ENCODE measurements at regions not wholly inside any gene's neighbourhood (a gene's known extent, or its start where the extent isn't known, plus 50 kb on each side); places are given as distances from the start of the nearest gene placed in this dataset.

GRCh38 chr12:124143726-124144125, 151.2 kb upstream of the RFLNA start:
- ATAC-seq: no peak
- TF ChIP-seq BACH2 (CRISPR knock-in tag; IDR thresholded peaks at IDR 0.05; ENCODE audit: borderline replicate concordance) (no peak), RARB (CRISPR knock-in tag; IDR thresholded peaks at IDR 0.05) (no peak), ZNF70 (CRISPR knock-in tag; IDR thresholded peaks at IDR 0.05) (no peak), SNAI2 (CRISPR knock-in tag; IDR thresholded peaks at IDR 0.05) (no peak), POU6F1 (CRISPR knock-in tag; IDR thresholded peaks at IDR 0.05; ENCODE audit: borderline replicate concordance, low read depth) (no peak)

- no peak for ATAC-seq
- no peak for TF ChIP-seq CSDC2 (CRISPR knock-in tag; IDR thresholded peaks at IDR 0.05)
- TF ChIP-seq TCF4 (CRISPR knock-in tag; IDR thresholded peaks at IDR 0.05; ENCODE audit: borderline replicate concordance): no peak
- TF ChIP-seq OSR1 (CRISPR knock-in tag; IDR thresholded peaks at IDR 0.05): no peak
- no peak for TF ChIP-seq CREB5 (CRISPR knock-in tag; IDR thresholded peaks at IDR 0.05; ENCODE audit: low read depth)
Measured at GRCh38 chr12:124144531-124145194, 150.2 kb upstream of the RFLNA start.

GRCh38 chr12:124147027-124147426, 147.9 kb upstream of the RFLNA start:
- no peak for TF ChIP-seq PPARA (CRISPR knock-in tag; IDR thresholded peaks at IDR 0.05; ENCODE audit: borderline replicate concordance)
- TF ChIP-seq ZNF70 (CRISPR knock-in tag; IDR thresholded peaks at IDR 0.05): no peak
- TF ChIP-seq CREB5 (CRISPR knock-in tag; IDR thresholded peaks at IDR 0.05; ENCODE audit: low read depth): no peak
- TF ChIP-seq ZC3H10 (CRISPR knock-in tag; IDR thresholded peaks at IDR 0.05): no peak
- TF ChIP-seq ARNTL (CRISPR knock-in tag; IDR thresholded peaks at IDR 0.05; ENCODE audit: borderline replicate concordance, low read depth): no peak
- TF ChIP-seq TOX (CRISPR knock-in tag; IDR thresholded peaks at IDR 0.05; ENCODE audit: borderline replicate concordance): no peak

GRCh38 chr12:124147575-124147974, 147.3 kb upstream of the RFLNA start:
- no peak for ATAC-seq
- TF ChIP-seq CSRNP3 (CRISPR knock-in tag; IDR thresholded peaks at IDR 0.05) (no peak), TCF4 (CRISPR knock-in tag; IDR thresholded peaks at IDR 0.05; ENCODE audit: borderline replicate concordance) (no peak), GLIS3 (CRISPR knock-in tag; IDR thresholded peaks at IDR 0.05) (no peak), RARB (CRISPR knock-in tag; IDR thresholded peaks at IDR 0.05) (no peak)

More at GRCh38 chr12:124147027-124147426, 147.9 kb upstream of the RFLNA start:
- ATAC-seq: no peak

GRCh38 chr12:124148481-124149273, 146.2 kb upstream of the RFLNA start:
- ATAC-seq: no peak
- TF ChIP-seq TSHZ2 (CRISPR knock-in tag; IDR thresholded peaks at IDR 0.05) (no peak), ZNF8 (CRISPR knock-in tag; IDR thresholded peaks at IDR 0.05) (no peak), ZFP30 (CRISPR knock-in tag; IDR thresholded peaks at IDR 0.05) (no peak), SNAI2 (CRISPR knock-in tag; IDR thresholded peaks at IDR 0.05) (no peak), OSR1 (CRISPR knock-in tag; IDR thresholded peaks at IDR 0.05) (no peak), BACH2 (CRISPR knock-in tag; IDR thresholded peaks at IDR 0.05; ENCODE audit: borderline replicate concordance) (no peak), CSRNP3 (CRISPR knock-in tag; IDR thresholded peaks at IDR 0.05) (no peak), ARNTL (CRISPR knock-in tag; IDR thresholded peaks at IDR 0.05; ENCODE audit: borderline replicate concordance, low read depth) (no peak), RARB (CRISPR knock-in tag; IDR thresholded peaks at IDR 0.05) (no peak), TCF4 (CRISPR knock-in tag; IDR thresholded peaks at IDR 0.05; ENCODE audit: borderline replicate concordance) (no peak), POU6F1 (CRISPR knock-in tag; IDR thresholded peaks at IDR 0.05; ENCODE audit: borderline replicate concordance, low read depth) (no peak)

Measured in SK-N-SH treated with all-trans-retinoic acid at 6 μM for 48 hours (cell line).